GM23338 (cell line): ENCODE measurements at regions not wholly inside any gene's neighbourhood (a gene's known extent, or its start where the extent isn't known, plus 50 kb on each side); places are given as distances from the start of the nearest gene placed in this dataset.

ENCODE experiments used
- ATAC-seq: fragments of 200-7000 bp; cut with Tn5 transposase; 3 replicates; pipeline ENCODE4 v1.9.1; 2020
- DNase-seq: peaks from one replicate; pipeline ENCODE4 v3.0.0-alpha.2; 2015; ENCODE audit warnings: low spot score
- H2AFZ ChIP-seq: fragments of 200-600 bp; sonication (generic); 2 replicates; pipeline ENCODE4 v1.8.0; 2016; ENCODE audit warnings: antibody characterized with exemption, mild to moderate bottlenecking, moderate library complexity
- H3F3A ChIP-seq: fragments of 200-600 bp; sonication (generic); replicated peaks from 2 replicates; pipeline ENCODE4 v1.8.0; 2017; ENCODE audit warnings: antibody characterized with exemption, mixed run types, low read depth
- H3K27ac ChIP-seq: fragments of 200-600 bp; sonication (generic); 2 replicates; pipeline ENCODE4 v1.6.1; 2016; ENCODE audit warnings: low read depth
- H3K27me3 ChIP-seq: fragments of 200-600 bp; sonication (generic); 2 replicates; pipeline ENCODE4 v1.8.0; 2016; ENCODE audit warnings: mild to moderate bottlenecking, mixed run types, moderate library complexity; ENCODE audit not compliant: insufficient read depth
- H3K36me3 ChIP-seq: fragments of 200-600 bp; sonication (generic); 2 replicates; pipeline ENCODE4 v1.8.0; 2016; ENCODE audit warnings: mild to moderate bottlenecking; ENCODE audit not compliant: insufficient read depth
- H3K4me1 ChIP-seq: fragments of 200-600 bp; sonication (generic); 2 replicates; pipeline ENCODE4 v1.8.0; 2016; ENCODE audit warnings: mild to moderate bottlenecking, moderate library complexity; ENCODE audit not compliant: insufficient read depth
- H3K4me2 ChIP-seq: fragments of 200-600 bp; sonication (generic); 2 replicates; pipeline ENCODE4 v1.7.1; 2017; ENCODE audit warnings: mixed run types
- H3K4me3 ChIP-seq: fragments of 200-600 bp; sonication (generic); 2 replicates; pipeline ENCODE4 v1.6.1; 2016; ENCODE audit warnings: mixed run types
- H3K79me2 ChIP-seq: fragments of 200-600 bp; sonication (generic); replicated peaks from 2 replicates; pipeline ENCODE4 v1.8.0; 2017; ENCODE audit warnings: mild to moderate bottlenecking; ENCODE audit not compliant: insufficient read depth
- H3K9me2 ChIP-seq: fragments of 200-600 bp; sonication (generic); 2 replicates; pipeline ENCODE4 v1.8.0; 2017; ENCODE audit not compliant: insufficient read depth
- H4K20me1 ChIP-seq: fragments of 200-600 bp; sonication (generic); replicated peaks from 2 replicates; pipeline ENCODE4 v1.8.0; 2017; ENCODE audit warnings: mild to moderate bottlenecking; ENCODE audit not compliant: insufficient read depth
- H3K27ac Mint-ChIP-seq: 2 replicates; pipeline ENCODE4 v1.8.0; 2020; ENCODE audit warnings: inconsistent platforms, mild to moderate bottlenecking, moderate library complexity, mixed read lengths
- H3K27me3 Mint-ChIP-seq: 3 replicates; pipeline ENCODE4 v1.8.0; 2022; ENCODE audit warnings: low read depth, mild to moderate bottlenecking, moderate library complexity, mixed read lengths, inconsistent platforms; ENCODE audit not compliant: insufficient read depth, poor library complexity
- H3K36me3 Mint-ChIP-seq: 3 replicates; pipeline ENCODE4 v1.8.0; 2021; ENCODE audit warnings: low read depth, mild to moderate bottlenecking, inconsistent platforms, moderate library complexity, mixed read lengths
- H3K4me1 Mint-ChIP-seq: 3 replicates; pipeline ENCODE4 v1.8.0; 2020; ENCODE audit warnings: mild to moderate bottlenecking, inconsistent platforms, mixed read lengths
- H3K4me3 Mint-ChIP-seq: 3 replicates; pipeline ENCODE4 v1.8.0; 2021; ENCODE audit warnings: moderate library complexity, mild to moderate bottlenecking, inconsistent platforms, mixed read lengths
- H3K9me3 Mint-ChIP-seq: 3 replicates; pipeline ENCODE4 v1.8.0; 2020; ENCODE audit warnings: moderate library complexity, mild to moderate bottlenecking, inconsistent platforms, mixed read lengths
- CREB1 ChIP-seq: fragments of 250-450 bp; sonication (Bioruptor Pico); IDR thresholded peaks from 2 replicates; pipeline ENCODE4 v1.5.0; 2020; ENCODE audit warnings: low read depth, mild to moderate bottlenecking, moderate library complexity
- CTCF ChIP-seq, 2 experiments: fragments of 200-600 bp in 1 of 2; sonication (generic) in 1 of 2; conservative IDR thresholded peaks; 2 replicates each; pipeline versions ENCODE4 v1.5.1 to v1.6.1; 2016 to 2017; ENCODE audit warnings: antibody characterized with exemption in 2 of 2, low read depth in 2 of 2, mild to moderate bottlenecking in 2 of 2, moderate library complexity in 1 of 2
- ETS1 ChIP-seq: IDR thresholded peaks from 2 replicates; pipeline ENCODE4 v1.6.1; 2016; ENCODE audit warnings: antibody characterized with exemption
- EZH2 ChIP-seq: fragments of 200-600 bp; sonication (generic); IDR thresholded peaks from one replicate; pipeline ENCODE4 v1.8.0; 2017; ENCODE audit warnings: antibody characterized with exemption, mild to moderate bottlenecking, low read depth; ENCODE audit not compliant: unreplicated experiment
- EZH2phosphoT487 ChIP-seq: fragments of 200-600 bp; sonication (generic); IDR thresholded peaks from one replicate; pipeline ENCODE4 v1.8.1; 2018; ENCODE audit warnings: antibody characterized with exemption; ENCODE audit not compliant: unreplicated experiment
- JUNB ChIP-seq: IDR thresholded peaks from one replicate; pipeline ENCODE4 v1.6.1; 2016; ENCODE audit warnings: antibody characterized with exemption; ENCODE audit not compliant: unreplicated experiment
- NANOG ChIP-seq: IDR thresholded peaks from 2 replicates; pipeline ENCODE4 v1.6.1; 2016; ENCODE audit warnings: antibody characterized with exemption, borderline replicate concordance
- POLR2AphosphoS5 ChIP-seq: IDR thresholded peaks from 2 replicates; pipeline ENCODE4 v1.6.1; 2016; ENCODE audit warnings: antibody characterized with exemption, low read depth
- STAT1 ChIP-seq: IDR thresholded peaks from one replicate; pipeline ENCODE4 v1.6.1; 2016; ENCODE audit warnings: antibody characterized with exemption; ENCODE audit not compliant: unreplicated experiment
- ZNF114 ChIP-seq: fragments of 250-450 bp; sonication (Bioruptor Pico); IDR thresholded peaks from 2 replicates; pipeline ENCODE4 v1.5.0; 2020; ENCODE audit warnings: mild to moderate bottlenecking, moderate library complexity
- ZNF331 ChIP-seq: fragments of 250-450 bp; sonication (Bioruptor Pico); IDR thresholded peaks from 2 replicates; pipeline ENCODE4 v1.5.0; 2020; ENCODE audit warnings: low read depth, mild to moderate bottlenecking, moderate library complexity
- ZNF462 ChIP-seq: fragments of 250-450 bp; sonication (Bioruptor Pico); IDR thresholded peaks from 2 replicates; pipeline ENCODE4 v1.5.0; 2020; ENCODE audit warnings: mild to moderate bottlenecking, moderate library complexity
- TF ChIP-seq, protein P1 (sequence below): IDR thresholded peaks from one replicate; pipeline ENCODE4 v1.6.1; 2018; ENCODE audit warnings: antibody characterized with exemption; ENCODE audit not compliant: unreplicated experiment

GRCh38 chr4:19375136-19375804 is 876.4 kb upstream of the SLIT2 start:
- no peaks in the 10 kb centered on the region for H3F3A ChIP-seq

More at GRCh38 chr4:19375136-19375804, 876.4 kb upstream of the SLIT2 start:
- H3K4me3 Mint-ChIP-seq = no peak overlapping the region
- Histone ChIP-seq H3K4me3 (no peak overlapping the region), H3K4me1 (no peaks in the 10 kb centered on the region), H3K4me2 (no peak overlapping the region), H4K20me1 (no peaks in the 10 kb centered on the region), H3K27ac (no peak overlapping the region), H2AFZ (no peak overlapping the region), H3K79me2 (no peaks in the 10 kb centered on the region), H3K36me3 (no peaks in the 10 kb centered on the region), H3K9me2 (no peaks in the 10 kb centered on the region), H3K27me3 (no peaks in the 10 kb centered on the region)
- DNase-seq (no peak), ATAC-seq (no peak)
- H3K9me3 Mint-ChIP-seq = no peaks in the 10 kb centered on the region
- H3K36me3 Mint-ChIP-seq = no peaks in the 10 kb centered on the region
- H3K27ac Mint-ChIP-seq = no peak overlapping the region
- TF ChIP-seq STAT1 (no peak), ETS1 (no peak), CTCF (conservative IDR thresholded peaks at IDR 0.05; ENCODE audit: low read depth in 2 of 2) (no peak), ZNF462 (CRISPR knock-in tag) (no peak), ZNF331 (CRISPR knock-in tag) (no peak), ZNF114 (CRISPR knock-in tag) (no peak), CREB1 (CRISPR knock-in tag) (no peak), NANOG (no peak), POLR2AphosphoS5 (no peak), EZH2phosphoT487 (no peak), JUNB (no peak), EZH2 (no peak)
- TF ChIP-seq, protein P1, sequence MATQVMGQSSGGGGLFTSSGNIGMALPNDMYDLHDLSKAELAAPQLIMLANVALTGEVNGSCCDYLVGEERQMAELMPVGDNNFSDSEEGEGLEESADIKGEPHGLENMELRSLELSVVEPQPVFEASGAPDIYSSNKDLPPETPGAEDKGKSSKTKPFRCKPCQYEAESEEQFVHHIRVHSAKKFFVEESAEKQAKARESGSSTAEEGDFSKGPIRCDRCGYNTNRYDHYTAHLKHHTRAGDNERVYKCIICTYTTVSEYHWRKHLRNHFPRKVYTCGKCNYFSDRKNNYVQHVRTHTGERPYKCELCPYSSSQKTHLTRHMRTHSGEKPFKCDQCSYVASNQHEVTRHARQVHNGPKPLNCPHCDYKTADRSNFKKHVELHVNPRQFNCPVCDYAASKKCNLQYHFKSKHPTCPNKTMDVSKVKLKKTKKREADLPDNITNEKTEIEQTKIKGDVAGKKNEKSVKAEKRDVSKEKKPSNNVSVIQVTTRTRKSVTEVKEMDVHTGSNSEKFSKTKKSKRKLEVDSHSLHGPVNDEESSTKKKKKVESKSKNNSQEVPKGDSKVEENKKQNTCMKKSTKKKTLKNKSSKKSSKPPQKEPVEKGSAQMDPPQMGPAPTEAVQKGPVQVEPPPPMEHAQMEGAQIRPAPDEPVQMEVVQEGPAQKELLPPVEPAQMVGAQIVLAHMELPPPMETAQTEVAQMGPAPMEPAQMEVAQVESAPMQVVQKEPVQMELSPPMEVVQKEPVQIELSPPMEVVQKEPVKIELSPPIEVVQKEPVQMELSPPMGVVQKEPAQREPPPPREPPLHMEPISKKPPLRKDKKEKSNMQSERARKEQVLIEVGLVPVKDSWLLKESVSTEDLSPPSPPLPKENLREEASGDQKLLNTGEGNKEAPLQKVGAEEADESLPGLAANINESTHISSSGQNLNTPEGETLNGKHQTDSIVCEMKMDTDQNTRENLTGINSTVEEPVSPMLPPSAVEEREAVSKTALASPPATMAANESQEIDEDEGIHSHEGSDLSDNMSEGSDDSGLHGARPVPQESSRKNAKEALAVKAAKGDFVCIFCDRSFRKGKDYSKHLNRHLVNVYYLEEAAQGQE = no peak
- H3K27me3 Mint-ChIP-seq = peaks cover 2% of the 10 kb centered on the region
- no peaks in the 10 kb centered on the region for H3K4me1 Mint-ChIP-seq
